Adipocyte (in vitro differentiated cells): ENCODE measurements at regions not wholly inside any gene's neighbourhood (a gene's known extent, or its start where the extent isn't known, plus 50 kb on each side); places are given as distances from the start of the nearest gene placed in this dataset.
"Not testable (repeated sequence)": the region's sequence is repeated elsewhere in the genome, so short reads cannot be mapped to it uniquely, and the experiment has no call there.

Source experiments
- DNase-seq: peaks from one replicate; pipeline ENCODE4 v3.0.0-alpha.2; 2015; ENCODE audit warnings: low read depth
- H3K27me3 ChIP-seq: replicated peaks from 2 replicates; pipeline ENCODE4 v1.7.0; 2013; ENCODE audit warnings: mild to moderate bottlenecking, low read length, moderate library complexity; ENCODE audit not compliant: control insufficient read depth, insufficient read depth
- H3K36me3 ChIP-seq: 2 replicates; pipeline ENCODE4 v1.7.0; 2013; ENCODE audit warnings: low read length, mild to moderate bottlenecking, moderate library complexity; ENCODE audit not compliant: control insufficient read depth, insufficient read depth, severe bottlenecking
- H3K4me1 ChIP-seq: 2 replicates; pipeline ENCODE4 v1.7.0; 2013; ENCODE audit warnings: mild to moderate bottlenecking, low read length, moderate library complexity; ENCODE audit not compliant: control insufficient read depth, insufficient read depth
- H3K4me3 ChIP-seq: 2 replicates; pipeline ENCODE4 v1.7.0; 2013; ENCODE audit warnings: mild to moderate bottlenecking, low read length, moderate library complexity
- H3K9ac ChIP-seq: 2 replicates; pipeline ENCODE4 v1.7.0; 2013; ENCODE audit warnings: mild to moderate bottlenecking, low read length, moderate library complexity
- H3K9me3 ChIP-seq: 2 replicates; pipeline ENCODE4 v1.7.0; 2013; ENCODE audit warnings: mild to moderate bottlenecking, low read length, moderate library complexity; ENCODE audit not compliant: control insufficient read depth

- DNase-seq: no peak
- H3K9me3 ChIP-seq: no peaks in the 10 kb centered on the region
- no peaks in the 10 kb centered on the region for H3K36me3 ChIP-seq
- peaks cover 20% of the 10 kb centered on the region for H3K4me1 ChIP-seq
- no peak overlapping the region for H3K9ac ChIP-seq
- no peaks in the 10 kb centered on the region for H3K27me3 ChIP-seq
- H3K4me3 ChIP-seq: no peak overlapping the region
Observed at GRCh38 chr14:44385906-44386305, 121.2 kb downstream of the FSCB start.

GRCh38 chr14:44385296-44385695 lies 121.8 kb downstream of the FSCB start:
- H3K27me3 ChIP-seq, H3K36me3 ChIP-seq, H3K9me3 ChIP-seq, H3K4me3 ChIP-seq, DNase-seq, H3K9ac ChIP-seq: not testable (repeated sequence)
- peaks cover 20% of the 10 kb centered on the region for H3K4me1 ChIP-seq

DNA sequence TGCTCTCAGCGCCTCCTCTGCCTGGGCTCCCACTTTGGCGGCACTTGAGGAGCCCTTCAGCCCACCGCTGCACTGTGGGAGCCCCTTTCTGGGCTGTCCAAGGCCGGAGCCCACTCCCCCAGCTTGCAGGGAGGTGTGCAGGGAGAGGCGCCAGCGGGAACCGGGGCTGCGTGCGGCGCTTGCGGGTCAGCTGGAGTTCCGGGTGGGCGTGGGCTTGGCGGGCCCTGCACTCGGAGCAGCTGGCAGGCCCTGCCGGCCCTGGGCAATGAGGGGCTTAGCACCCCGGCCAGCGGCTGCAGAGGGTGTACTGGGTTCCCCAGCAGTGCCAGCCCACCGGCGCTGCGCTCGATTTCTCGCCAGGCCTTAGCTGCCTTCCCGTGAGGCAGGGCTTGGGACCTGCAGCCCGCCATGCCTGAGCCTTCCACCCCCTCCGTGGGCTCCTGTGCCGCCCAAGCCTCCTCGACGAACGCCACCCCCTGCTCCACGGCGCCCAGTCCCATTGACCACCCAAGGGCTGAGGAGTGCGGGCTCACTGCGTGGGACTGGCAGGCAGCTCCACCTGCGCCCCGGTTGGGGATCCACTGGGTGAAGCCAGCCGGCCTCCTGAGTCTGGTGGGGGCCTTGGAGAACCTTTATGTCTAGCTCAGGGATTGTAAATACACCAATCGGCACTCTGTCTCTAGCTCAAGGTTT lies 122.3 kb downstream of the FSCB start:
- not testable (repeated sequence) for H3K9me3 ChIP-seq, H3K36me3 ChIP-seq, H3K9ac ChIP-seq, DNase-seq, H3K4me3 ChIP-seq, H3K27me3 ChIP-seq
- H3K4me1 ChIP-seq: peaks cover 21% of the 10 kb centered on the region

- no peak for DNase-seq
- H3K36me3 ChIP-seq: no peaks in the 10 kb centered on the region
- peaks cover 27% of the 10 kb centered on the region for H3K4me1 ChIP-seq
- H3K4me3 ChIP-seq: no peak overlapping the region
- H3K9ac ChIP-seq: no peak overlapping the region
- no peaks in the 10 kb centered on the region for H3K9me3 ChIP-seq
- no peaks in the 10 kb centered on the region for H3K27me3 ChIP-seq
Observed at GRCh38 chr14:44384093-44384492, 123.0 kb downstream of the FSCB start.

DNA sequence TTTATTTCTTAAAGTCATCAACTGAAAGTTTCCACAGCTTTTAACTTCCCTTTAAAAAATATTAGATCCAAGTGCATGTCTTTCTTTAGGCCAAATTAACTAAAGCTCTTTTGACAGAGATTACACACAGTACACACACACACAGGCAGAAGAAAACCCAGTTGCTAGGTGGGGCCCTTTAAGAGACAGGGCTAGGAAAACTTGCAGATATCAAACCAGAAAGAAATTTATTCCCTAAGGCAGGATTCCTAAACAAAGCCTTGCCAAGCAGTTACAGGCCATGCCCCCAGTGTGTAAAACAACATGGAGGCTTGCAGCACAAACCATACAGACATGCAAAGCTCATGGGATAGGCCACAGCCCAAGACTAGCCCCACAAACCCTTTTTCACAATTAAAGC lies 123.4 kb downstream of the FSCB start:
- no peak overlapping the region for H3K4me3 ChIP-seq
- no peak for DNase-seq
- H3K9ac ChIP-seq: no peak overlapping the region
- H3K9me3 ChIP-seq: no peaks in the 10 kb centered on the region
- H3K4me1 ChIP-seq: peaks cover 32% of the 10 kb centered on the region
- H3K27me3 ChIP-seq: no peaks in the 10 kb centered on the region
- H3K36me3 ChIP-seq: no peaks in the 10 kb centered on the region

- peak overlapping the region; percentile 30 for H3K4me3 ChIP-seq
- H3K9ac ChIP-seq: no peak overlapping the region
- no peaks in the 10 kb centered on the region for H3K27me3 ChIP-seq
- peaks cover 12% of the 10 kb centered on the region for H3K9me3 ChIP-seq
- peaks cover 32% of the 10 kb centered on the region for H3K4me1 ChIP-seq
- H3K36me3 ChIP-seq: no peaks in the 10 kb centered on the region
- DNase-seq: no peak
Observed at GRCh38 chr14:44379292-44379977, 127.6 kb downstream of the FSCB start.

DNA sequence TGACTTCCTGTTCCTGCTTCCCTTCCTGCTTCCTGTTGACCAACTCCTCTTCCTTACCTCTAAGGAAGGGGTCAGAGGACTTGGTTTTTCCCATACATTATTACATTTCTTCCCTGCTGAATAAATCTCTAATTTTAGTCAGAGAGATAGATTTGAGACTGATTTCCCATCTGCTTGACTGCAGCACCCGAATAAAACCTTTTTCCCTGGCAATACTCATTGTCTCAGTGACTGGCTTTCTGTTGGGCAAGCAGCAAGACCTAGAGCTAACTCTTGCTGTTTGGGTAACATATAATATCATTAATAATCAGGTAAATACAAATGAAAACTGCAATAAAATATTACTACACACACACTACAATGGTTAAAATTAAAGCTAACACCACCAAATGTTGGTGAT lies 132.2 kb downstream of the FSCB start:
- Histone ChIP-seq H3K4me1 (peaks cover 18% of the 10 kb centered on the region), H3K9me3 (peaks cover 12% of the 10 kb centered on the region), H3K9ac (no peak overlapping the region), H3K4me3 (no peak overlapping the region), H3K27me3 (no peaks in the 10 kb centered on the region), H3K36me3 (no peaks in the 10 kb centered on the region)
- DNase-seq: no peak

- no peak for DNase-seq
- Histone ChIP-seq H3K9me3 (peaks cover 12% of the 10 kb centered on the region), H3K36me3 (no peaks in the 10 kb centered on the region)
Observed at GRCh38 chr14:44372807-44373489, 134.1 kb downstream of the FSCB start.

GRCh38 chr14:44372231-44372630 lies 134.9 kb downstream of the FSCB start:
- Histone ChIP-seq H3K9ac (no peak overlapping the region), H3K9me3 (peaks cover 12% of the 10 kb centered on the region), H3K4me1 (peaks cover 13% of the 10 kb centered on the region), H3K27me3 (no peaks in the 10 kb centered on the region), H3K4me3 (no peak overlapping the region), H3K36me3 (no peaks in the 10 kb centered on the region)
- no peak for DNase-seq

More at GRCh38 chr14:44372807-44373489, 134.1 kb downstream of the FSCB start:
- no peak overlapping the region for H3K4me3 ChIP-seq
- peaks cover 13% of the 10 kb centered on the region for H3K4me1 ChIP-seq
- H3K27me3 ChIP-seq: no peaks in the 10 kb centered on the region
- no peak overlapping the region for H3K9ac ChIP-seq

GRCh38 chr14:44370727-44371126 lies 136.4 kb downstream of the FSCB start:
- Histone ChIP-seq H3K4me1 (peaks cover 13% of the 10 kb centered on the region), H3K4me3 (no peak overlapping the region), H3K36me3 (no peaks in the 10 kb centered on the region), H3K27me3 (no peaks in the 10 kb centered on the region), H3K9ac (no peak overlapping the region), H3K9me3 (peaks cover 5% of the 10 kb centered on the region)
- no peak for DNase-seq

DNA sequence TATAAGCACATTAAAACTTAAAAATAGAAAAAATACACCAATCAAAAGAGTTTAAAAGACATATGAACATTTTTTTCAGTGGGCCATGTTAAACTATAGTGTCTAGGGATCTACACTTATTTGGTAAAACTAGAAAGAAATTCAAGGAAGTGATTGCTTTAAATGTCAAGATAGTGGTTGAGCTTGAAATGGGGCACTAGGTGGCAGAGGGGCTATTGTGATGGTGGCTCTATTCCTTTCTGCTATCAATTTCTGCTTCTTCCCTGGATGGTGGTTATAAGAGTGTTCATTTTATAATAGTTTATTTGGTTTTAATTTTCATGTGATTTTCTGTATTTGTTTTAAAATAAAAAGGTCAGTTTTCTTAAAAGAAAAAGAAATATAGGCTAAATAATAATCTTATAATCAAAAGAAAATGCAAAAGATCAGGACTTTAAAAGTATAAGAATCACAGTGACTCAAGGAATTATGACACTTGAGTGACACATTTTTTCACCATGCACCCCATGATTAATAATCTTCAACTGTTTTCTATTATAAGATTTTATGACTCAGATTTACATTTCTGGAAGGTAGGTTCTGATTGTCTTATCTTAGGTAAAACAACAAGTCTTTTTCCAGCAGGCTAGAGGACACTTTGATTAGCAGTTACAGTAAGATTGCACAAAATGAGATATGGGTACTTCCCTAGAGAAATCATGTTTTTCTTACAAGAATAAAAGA lies 137.5 kb downstream of the FSCB start:
- Histone ChIP-seq H3K36me3 (no peaks in the 10 kb centered on the region), H3K9me3 (no peaks in the 10 kb centered on the region), H3K4me3 (no peak overlapping the region), H3K27me3 (no peaks in the 10 kb centered on the region), H3K9ac (no peak overlapping the region), H3K4me1 (peaks cover 13% of the 10 kb centered on the region)
- DNase-seq: no peak
